K562 (cell line): ENCODE measurements at regions not wholly inside any gene's neighbourhood (a gene's known extent, or its start where the extent isn't known, plus 50 kb on each side); places are given as distances from the start of the nearest gene placed in this dataset.

ENCODE experiments used
- CHCHD3 ChIP-seq: fragments of 250-450 bp; sonication (Bioruptor Pico); IDR thresholded peaks from 2 replicates; pipeline ENCODE4 v2.1.2; 2022; ENCODE audit warnings: mild to moderate bottlenecking
- HNRNPH1 ChIP-seq: fragments of 200-400 bp; formaldehyde crosslinking; optimal IDR thresholded peaks from 2 replicates; pipeline ENCODE3; 2017; ENCODE audit warnings: low read depth, mild to moderate bottlenecking, low read length, moderate library complexity
- PRPF4 ChIP-seq: fragments of 200-400 bp; formaldehyde crosslinking; IDR thresholded peaks from one replicate; pipeline ENCODE4 v1.6.1; 2017; ENCODE audit warnings: low read length, low read depth, mild to moderate bottlenecking; ENCODE audit not compliant: insufficient read depth, poor library complexity, severe bottlenecking
- ZBED1 ChIP-seq: IDR thresholded peaks from 2 replicates; pipeline ENCODE4 v1.6.1; 2014
- ZSCAN29 ChIP-seq: fragments of 450-650 bp; IDR thresholded peaks from 2 replicates; pipeline ENCODE4 v1.6.1; 2017
- TF ChIP-seq, protein P1 (sequence below), 3 experiments: IDR thresholded peaks in 2 of 3; conservative IDR thresholded peaks in 1 of 3; 2 replicates each; pipeline ENCODE4 v1.5.1; 2011 to 2012; ENCODE audit warnings: low read length in 3 of 3, mild to moderate bottlenecking in 3 of 3, control low read depth in 2 of 3, improper control_type of control experiment in 1 of 3, inconsistent platforms in 1 of 3, low read depth in 1 of 3, mixed read lengths in 1 of 3, moderate library complexity in 1 of 3; ENCODE audit not compliant: insufficient read depth in 2 of 3

- TF ChIP-seq ZSCAN29 (no peak), HNRNPH1 (no peak), CHCHD3 (CRISPR knock-in tag) (no peak), ZBED1 (no peak), PRPF4 (no peak)
- TF ChIP-seq, protein P1, sequence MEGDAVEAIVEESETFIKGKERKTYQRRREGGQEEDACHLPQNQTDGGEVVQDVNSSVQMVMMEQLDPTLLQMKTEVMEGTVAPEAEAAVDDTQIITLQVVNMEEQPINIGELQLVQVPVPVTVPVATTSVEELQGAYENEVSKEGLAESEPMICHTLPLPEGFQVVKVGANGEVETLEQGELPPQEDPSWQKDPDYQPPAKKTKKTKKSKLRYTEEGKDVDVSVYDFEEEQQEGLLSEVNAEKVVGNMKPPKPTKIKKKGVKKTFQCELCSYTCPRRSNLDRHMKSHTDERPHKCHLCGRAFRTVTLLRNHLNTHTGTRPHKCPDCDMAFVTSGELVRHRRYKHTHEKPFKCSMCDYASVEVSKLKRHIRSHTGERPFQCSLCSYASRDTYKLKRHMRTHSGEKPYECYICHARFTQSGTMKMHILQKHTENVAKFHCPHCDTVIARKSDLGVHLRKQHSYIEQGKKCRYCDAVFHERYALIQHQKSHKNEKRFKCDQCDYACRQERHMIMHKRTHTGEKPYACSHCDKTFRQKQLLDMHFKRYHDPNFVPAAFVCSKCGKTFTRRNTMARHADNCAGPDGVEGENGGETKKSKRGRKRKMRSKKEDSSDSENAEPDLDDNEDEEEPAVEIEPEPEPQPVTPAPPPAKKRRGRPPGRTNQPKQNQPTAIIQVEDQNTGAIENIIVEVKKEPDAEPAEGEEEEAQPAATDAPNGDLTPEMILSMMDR (IDR thresholded peaks at IDR 0.05 in 2 of 3, conservative IDR thresholded peaks at IDR 0.05 in 1 of 3; ENCODE audit: insufficient read depth in 2 of 3, low read depth in 1 of 3, low read length in 3 of 3): no peak
Observed at GRCh38 chr14:42370056-42370455, 763.4 kb downstream of the LRFN5 start.
